H1 (cell line): ENCODE measurements at regions not wholly inside any gene's neighbourhood (a gene's known extent, or its start where the extent isn't known, plus 50 kb on each side); places are given as distances from the start of the nearest gene placed in this dataset.

Experiments used
- CTCF ChIA-PET: fragments of 300-600 bp; sonication (Branson Sonifier 250); formaldehyde crosslinking; loops from one replicate; lab custom pipeline; 2021; ENCODE audit not compliant: partially characterized antibody; lab: Charles Lee
- POLR2A ChIA-PET: fragments of 300-600 bp; sonication (Branson Sonifier 250); formaldehyde crosslinking; loops from one replicate; lab custom pipeline; 2021; ENCODE audit warnings: inconsistent platforms; ENCODE audit not compliant: partially characterized antibody; lab: Charles Lee
- DNase-seq, 2 experiments: peaks; one replicate each; pipeline versions ENCODE4 v3.0.0 to v3.0.0-alpha.2; 2010 to 2022; ENCODE audit warnings: low spot score in 2 of 2, low read depth in 1 of 2, mixed read lengths in 1 of 2
- FAIRE-seq: peaks from 2 replicates; lab custom pipeline; 2011; peaks lifted over from hg19 to GRCh38; lab: Jason Lieb, UNC
- H2AFZ ChIP-seq: 2 replicates; pipeline ENCODE4 v1.8.1; 2012; ENCODE audit warnings: low read length, inconsistent platforms
- H2AK5ac ChIP-seq: 2 replicates; pipeline ENCODE4 v1.6.1; 2013; ENCODE audit warnings: low read depth, low read length
- H2BK120ac ChIP-seq: replicated peaks from 2 replicates; pipeline ENCODE3; 2013; ENCODE audit warnings: low read depth, low read length, inconsistent platforms
- H2BK12ac ChIP-seq: 2 replicates; pipeline ENCODE4 v1.6.1; 2013; ENCODE audit warnings: low read depth, low read length
- H2BK15ac ChIP-seq: 2 replicates; pipeline ENCODE4 v1.6.1; 2013; ENCODE audit warnings: low read length
- H2BK20ac ChIP-seq: 2 replicates; pipeline ENCODE4 v1.6.1; 2013; ENCODE audit warnings: low read length
- H2BK5ac ChIP-seq: 2 replicates; pipeline ENCODE4 v1.6.1; 2013; ENCODE audit warnings: low read depth, low read length
- H3K14ac ChIP-seq: 2 replicates; pipeline ENCODE4 v1.6.1; 2013; ENCODE audit warnings: inconsistent platforms; ENCODE audit not compliant: insufficient read length
- H3K18ac ChIP-seq: 2 replicates; pipeline ENCODE4 v1.6.1; 2013; ENCODE audit warnings: low read length; ENCODE audit errors: extremely low read depth
- H3K23ac ChIP-seq: 2 replicates; pipeline ENCODE4 v1.6.1; 2013; ENCODE audit warnings: inconsistent platforms; ENCODE audit not compliant: insufficient read length
- H3K23me2 ChIP-seq: 2 replicates; pipeline ENCODE4 v1.6.1; 2013; ENCODE audit warnings: low read depth, low read length
- H3K27ac ChIP-seq: 2 replicates; pipeline ENCODE4 v1.6.1; 2011; ENCODE audit warnings: low read depth, low read length, inconsistent platforms
- H3K27me3 ChIP-seq, 4 experiments: replicated peaks in 1 of 4; 1 replicate in 1 of 4; 2 replicates in 3 of 4; pipeline versions ENCODE4 v1.6.1 to v1.8.1; 2011 to 2013; ENCODE audit warnings: low read length in 3 of 4, mild to moderate bottlenecking in 3 of 4, inconsistent platforms in 2 of 4, mixed read lengths in 2 of 4, moderate library complexity in 1 of 4; ENCODE audit not compliant: control insufficient read depth in 3 of 4, insufficient read depth in 3 of 4; ENCODE audit errors: extremely low read depth in 1 of 4
- H3K36me3 ChIP-seq, 4 experiments: 2 replicates each; pipeline versions ENCODE4 v1.6.1 to v1.8.1; 2011 to 2013; ENCODE audit warnings: mild to moderate bottlenecking in 4 of 4, low read length in 3 of 4, moderate library complexity in 2 of 4, control low read depth in 1 of 4, inconsistent platforms in 1 of 4; ENCODE audit not compliant: insufficient read depth in 4 of 4, control insufficient read depth in 2 of 4
- H3K4ac ChIP-seq: replicated peaks from 2 replicates; pipeline ENCODE3; 2013; ENCODE audit warnings: low read length, low read depth, mixed read lengths, inconsistent platforms; ENCODE audit not compliant: insufficient read length
- H3K4me1 ChIP-seq, 4 experiments: replicated peaks in 1 of 4; 1 replicate in 1 of 4; 2 replicates in 3 of 4; pipeline versions ENCODE4 v1.6.1 to v1.8.1; 2011 to 2013; ENCODE audit warnings: low read length in 3 of 4, inconsistent platforms in 2 of 4, mixed read lengths in 1 of 4; ENCODE audit not compliant: insufficient read depth in 4 of 4, control insufficient read depth in 3 of 4
- H3K4me2 ChIP-seq, 2 experiments: 2 replicates each; pipeline versions ENCODE4 v1.6.1 to v1.8.1; 2011 to 2013; ENCODE audit warnings: low read depth in 2 of 2, low read length in 2 of 2, control low read depth in 1 of 2, inconsistent platforms in 1 of 2, mild to moderate bottlenecking in 1 of 2; ENCODE audit not compliant: insufficient read depth in 1 of 2
- H3K4me3 ChIP-seq, 4 experiments: fragments of 200-600, 300-600 bp in 1 of 4; sonication (generic), shearing (Covaris generic), sonication (Bioruptor Twin) in 1 of 4; 2 replicates each; pipeline versions ENCODE4 v1.5.1 to v1.8.1; 2011 to 2016; ENCODE audit warnings: low read length in 4 of 4, low read depth in 3 of 4, control low read depth in 2 of 4, inconsistent platforms in 2 of 4, mild to moderate bottlenecking in 2 of 4, mixed read lengths in 1 of 4, moderate library complexity in 1 of 4; ENCODE audit not compliant: insufficient read depth in 2 of 4; ENCODE audit errors: extremely low read depth in 1 of 4
- H3K56ac ChIP-seq: replicated peaks from 2 replicates; pipeline ENCODE3; 2013; ENCODE audit warnings: low read depth, mild to moderate bottlenecking, mixed read lengths, low read length, inconsistent platforms; ENCODE audit not compliant: insufficient read length
- H3K79me1 ChIP-seq: 2 replicates; pipeline ENCODE4 v1.6.1; 2013; ENCODE audit warnings: low read depth, low read length, control low read depth
- H3K79me2 ChIP-seq, 2 experiments: 2 replicates each; pipeline versions ENCODE4 v1.6.1 to v1.8.1; 2012 to 2013; ENCODE audit warnings: low read length in 2 of 2, mild to moderate bottlenecking in 2 of 2, inconsistent platforms in 1 of 2; ENCODE audit not compliant: insufficient read depth in 2 of 2, control insufficient read depth in 1 of 2
- H3K9ac ChIP-seq, 4 experiments: replicated peaks in 1 of 4; 1 replicate in 1 of 4; 2 replicates in 3 of 4; pipeline versions ENCODE4 v1.6.1 to v1.8.1; 2011 to 2013; ENCODE audit warnings: low read depth in 3 of 4, low read length in 3 of 4, control low read depth in 2 of 4, mild to moderate bottlenecking in 2 of 4, moderate library complexity in 2 of 4, inconsistent platforms in 1 of 4; ENCODE audit errors: extremely low read depth in 1 of 4
- H3K9me3 ChIP-seq, 2 experiments: 2 replicates each; pipeline versions ENCODE4 v1.6.1 to v1.8.1; 2012 to 2013; ENCODE audit warnings: mild to moderate bottlenecking in 2 of 2, moderate library complexity in 2 of 2, control low read depth in 1 of 2, inconsistent platforms in 1 of 2, low read depth in 1 of 2, low read length in 1 of 2, mixed read lengths in 1 of 2; ENCODE audit not compliant: insufficient read depth in 2 of 2
- H4K20me1 ChIP-seq, 2 experiments: replicated peaks in 1 of 2; 2 replicates each; pipeline versions ENCODE3 to v1.8.1; 2011 to 2013; ENCODE audit warnings: inconsistent platforms in 2 of 2, low read length in 2 of 2, mild to moderate bottlenecking in 1 of 2; ENCODE audit not compliant: insufficient read depth in 2 of 2, control insufficient read depth in 1 of 2
- H4K5ac ChIP-seq: 2 replicates; pipeline ENCODE4 v1.6.1; 2013; ENCODE audit warnings: low read length, low read depth, mixed read lengths, inconsistent platforms; ENCODE audit not compliant: insufficient read length
- H4K8ac ChIP-seq: 2 replicates; pipeline ENCODE4 v1.8.0; 2013; ENCODE audit warnings: mild to moderate bottlenecking, moderate library complexity, low read length, inconsistent platforms; ENCODE audit not compliant: insufficient read depth; ENCODE audit errors: extremely low read depth
- H4K91ac ChIP-seq: replicated peaks from 2 replicates; pipeline ENCODE3; 2013; ENCODE audit warnings: low read length, mixed read lengths, inconsistent platforms; ENCODE audit not compliant: insufficient read length
- CBX8 ChIP-seq: fragments of 300-800, 300-1000 bp; sonication (generic); IDR thresholded peaks from 2 replicates; pipeline ENCODE4 v1.7.1; 2016; ENCODE audit warnings: low read depth, low read length, borderline replicate concordance
- CEBPB ChIP-seq: IDR thresholded peaks from 2 replicates; pipeline ENCODE4 v1.6.1; 2012; ENCODE audit warnings: low read depth, low read length
- EGR1 ChIP-seq: IDR thresholded peaks from 2 replicates; pipeline ENCODE4 v1.6.1; 2011; ENCODE audit warnings: low read depth, low read length, borderline replicate concordance
- EP300 ChIP-seq, 2 experiments: IDR thresholded peaks; 1 replicate in 1 of 2; 2 replicates in 1 of 2; pipeline ENCODE4 v1.6.1; 2011 to 2012; ENCODE audit warnings: low read depth in 2 of 2, low read length in 2 of 2, mild to moderate bottlenecking in 2 of 2, borderline replicate concordance in 1 of 2, inconsistent platforms in 1 of 2, moderate library complexity in 1 of 2
- FOSL1 ChIP-seq: IDR thresholded peaks from 2 replicates; pipeline ENCODE4 v1.6.1; 2011; ENCODE audit warnings: mild to moderate bottlenecking, low read depth, low read length, moderate library complexity; ENCODE audit not compliant: insufficient read depth
- JUN ChIP-seq: IDR thresholded peaks from 2 replicates; pipeline ENCODE4 v1.6.1; 2011; ENCODE audit warnings: low read depth, mild to moderate bottlenecking, improper control_type of control experiment, low read length
- JUND ChIP-seq: IDR thresholded peaks from 2 replicates; pipeline ENCODE4 v1.6.1; 2011; ENCODE audit warnings: mild to moderate bottlenecking, improper control_type of control experiment, low read length
- KDM4A ChIP-seq: IDR thresholded peaks from one replicate; pipeline ENCODE4 v1.7.1; 2012; ENCODE audit warnings: low read depth, mild to moderate bottlenecking, moderate library complexity, low read length, inconsistent platforms; ENCODE audit not compliant: severe bottlenecking
- KDM5A ChIP-seq: fragments of 200-600 bp; IDR thresholded peaks from 2 replicates; pipeline ENCODE4 v1.7.1; 2012; ENCODE audit warnings: mild to moderate bottlenecking, low read length, inconsistent platforms, mixed read lengths
- POLR2A ChIP-seq, 2 experiments: IDR thresholded peaks; 1 replicate in 1 of 2; 2 replicates in 1 of 2; pipeline ENCODE4 v1.6.1; 2011; ENCODE audit warnings: low read depth in 2 of 2, low read length in 2 of 2, mild to moderate bottlenecking in 2 of 2; ENCODE audit errors: control extremely low read depth in 1 of 2
- POU5F1 ChIP-seq: IDR thresholded peaks from 2 replicates; pipeline ENCODE4 v1.6.1; 2011; ENCODE audit warnings: low read depth, mild to moderate bottlenecking, low read length, moderate library complexity
- RFX5 ChIP-seq: IDR thresholded peaks from 2 replicates; pipeline ENCODE4 v1.6.1; 2011; ENCODE audit warnings: low read depth, low read length, improper control_type of control experiment, borderline replicate concordance
- SIRT6 ChIP-seq: IDR thresholded peaks from one replicate; pipeline ENCODE4 v1.7.1; 2012; ENCODE audit warnings: low read length, inconsistent platforms
- SIX5 ChIP-seq: IDR thresholded peaks from 2 replicates; pipeline ENCODE4 v1.6.1; 2011; ENCODE audit warnings: mild to moderate bottlenecking, low read depth, low read length
- WGBS, 2 experiments: shearing (Covaris generic) in 1 of 2; methylation state at CpG; one replicate each; pipeline versions ENCODE4 v1.1.6 to v1.1.7; 2013 to 2015; ENCODE audit warnings: low lambda C conversion rate in 2 of 2, mixed read lengths in 2 of 2, inconsistent platforms in 1 of 2, low coverage in 1 of 2, missing lambda C conversion rate in 1 of 2; ENCODE audit not compliant: insufficient replicate concordance in 2 of 2, insufficient coverage in 1 of 2, insufficient read length in 1 of 2; ENCODE audit errors: extremely low coverage in 1 of 2, missing lambda C conversion rate in 1 of 2; 5-methylcytosine and 5-hydroxymethylcytosine counted together
- TF ChIP-seq, protein P1 (sequence below): IDR thresholded peaks from 2 replicates; pipeline ENCODE4 v1.6.1; 2012; ENCODE audit warnings: low read length, inconsistent platforms

DNA sequence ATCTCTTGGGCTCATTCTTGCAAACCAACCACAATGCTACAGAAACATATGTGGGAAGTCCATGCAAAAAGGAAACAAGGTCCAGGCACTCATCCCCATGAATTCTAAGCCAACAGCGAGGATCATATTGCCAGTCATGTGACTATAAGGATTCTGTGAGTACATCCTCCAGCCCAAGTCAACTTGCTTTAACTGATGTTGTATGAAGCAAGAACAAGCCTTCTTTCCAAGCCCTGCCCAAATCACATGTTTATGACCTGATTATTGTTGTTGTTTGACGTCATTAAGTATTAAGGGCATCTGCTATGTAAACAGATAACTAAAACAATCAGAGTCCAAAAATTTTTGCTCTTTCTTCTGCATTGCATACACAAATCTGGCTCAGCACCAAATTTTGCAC lies 78.2 kb upstream of the MON1B start:
- H3K14ac ChIP-seq: no peak overlapping the region
- no peaks in the 10 kb centered on the region for H4K20me1 ChIP-seq
- no peak overlapping the region for H3K23ac ChIP-seq
- no peak overlapping the region for H2AFZ ChIP-seq
- no peak overlapping the region for H4K91ac ChIP-seq
- H3K4me2 ChIP-seq: no peak overlapping the region
- H3K79me2 ChIP-seq: no peaks in the 10 kb centered on the region
- no peaks in the 10 kb centered on the region for H3K79me1 ChIP-seq
- H3K23me2 ChIP-seq: no peaks in the 10 kb centered on the region
- H3K9ac ChIP-seq: no peak overlapping the region
- H2BK5ac ChIP-seq: no peak overlapping the region
- no peak overlapping the region for H3K4ac ChIP-seq
- ChIA-PET CTCF (interaction anchor here (0.6 to 0.8 kb wide), 2 partner anchors 49 to 57 kb away, joined by 3 read pairs; no protein-coding TSS in a partner anchor), POLR2A (no interaction called here)
- no peak overlapping the region for H2BK120ac ChIP-seq
- H3K27me3 ChIP-seq: no peaks in the 10 kb centered on the region; a peak in 1 of 7 replicates
- no peak overlapping the region for H2AK5ac ChIP-seq
- H3K36me3 ChIP-seq: no peaks in the 10 kb centered on the region
- FAIRE-seq (no peak), DNase-seq (no peak)
- H3K27ac ChIP-seq: no peak overlapping the region
- no peak overlapping the region for H2BK12ac ChIP-seq
- H4K8ac ChIP-seq: no peak overlapping the region
- H2BK20ac ChIP-seq: no peak overlapping the region
- no peak overlapping the region for H3K18ac ChIP-seq
- WGBS, 2 experiments: 79% methylated on average over 2 of the region's 2 CpGs; no CpG with 5 or more reads in 1 of the 2 experiments
- H4K5ac ChIP-seq: no peak overlapping the region
- no peaks in the 10 kb centered on the region for H3K9me3 ChIP-seq
- no peak overlapping the region for H3K4me3 ChIP-seq
- no peak overlapping the region for H2BK15ac ChIP-seq
- H3K4me1 ChIP-seq: no peaks in the 10 kb centered on the region
- no peak overlapping the region for H3K56ac ChIP-seq
- TF ChIP-seq POLR2A (IDR thresholded peaks at IDR 0.05; ENCODE audit: control extremely low read depth in 1 of 2, low read depth in 2 of 2, low read length in 2 of 2) (no peak), EP300 (IDR thresholded peaks at IDR 0.05; ENCODE audit: borderline replicate concordance in 1 of 2, low read depth in 2 of 2, low read length in 2 of 2) (no peak), KDM5A (no peak), KDM4A (no peak), CBX8 (no peak), SIRT6 (no peak), SIX5 (no peak), FOSL1 (no peak), JUN (no peak), RFX5 (no peak), POU5F1 (no peak), JUND (no peak), EGR1 (no peak), CEBPB (no peak)
- TF ChIP-seq, protein P1, sequence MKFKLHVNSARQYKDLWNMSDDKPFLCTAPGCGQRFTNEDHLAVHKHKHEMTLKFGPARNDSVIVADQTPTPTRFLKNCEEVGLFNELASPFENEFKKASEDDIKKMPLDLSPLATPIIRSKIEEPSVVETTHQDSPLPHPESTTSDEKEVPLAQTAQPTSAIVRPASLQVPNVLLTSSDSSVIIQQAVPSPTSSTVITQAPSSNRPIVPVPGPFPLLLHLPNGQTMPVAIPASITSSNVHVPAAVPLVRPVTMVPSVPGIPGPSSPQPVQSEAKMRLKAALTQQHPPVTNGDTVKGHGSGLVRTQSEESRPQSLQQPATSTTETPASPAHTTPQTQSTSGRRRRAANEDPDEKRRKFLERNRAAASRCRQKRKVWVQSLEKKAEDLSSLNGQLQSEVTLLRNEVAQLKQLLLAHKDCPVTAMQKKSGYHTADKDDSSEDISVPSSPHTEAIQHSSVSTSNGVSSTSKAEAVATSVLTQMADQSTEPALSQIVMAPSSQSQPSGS: no peak
